ENCODE measurements at regions not wholly inside any gene's neighbourhood (a gene's known extent, or its start where the extent isn't known, plus 50 kb on each side); places are given as distances from the start of the nearest gene placed in this dataset.

- intact Hi-C loops (cut with DNase I) = no loop called here
- no peak for DNase-seq
- no peak overlapping the region for H3K4me3 ChIP-seq
- H3K9me3 ChIP-seq = no peaks in the 10 kb centered on the region
- WGBS, 2 donors = 47 to 58% methylated on average over 4 of the region's 4 CpGs
- ATAC-seq = no peak
- no peak overlapping the region for H3K27ac ChIP-seq
- H3K4me1 ChIP-seq = no peaks in the 10 kb centered on the region
- TF ChIP-seq POLR2A (IDR thresholded peaks at IDR 0.05) = no peak
- TF ChIP-seq, protein P1, sequence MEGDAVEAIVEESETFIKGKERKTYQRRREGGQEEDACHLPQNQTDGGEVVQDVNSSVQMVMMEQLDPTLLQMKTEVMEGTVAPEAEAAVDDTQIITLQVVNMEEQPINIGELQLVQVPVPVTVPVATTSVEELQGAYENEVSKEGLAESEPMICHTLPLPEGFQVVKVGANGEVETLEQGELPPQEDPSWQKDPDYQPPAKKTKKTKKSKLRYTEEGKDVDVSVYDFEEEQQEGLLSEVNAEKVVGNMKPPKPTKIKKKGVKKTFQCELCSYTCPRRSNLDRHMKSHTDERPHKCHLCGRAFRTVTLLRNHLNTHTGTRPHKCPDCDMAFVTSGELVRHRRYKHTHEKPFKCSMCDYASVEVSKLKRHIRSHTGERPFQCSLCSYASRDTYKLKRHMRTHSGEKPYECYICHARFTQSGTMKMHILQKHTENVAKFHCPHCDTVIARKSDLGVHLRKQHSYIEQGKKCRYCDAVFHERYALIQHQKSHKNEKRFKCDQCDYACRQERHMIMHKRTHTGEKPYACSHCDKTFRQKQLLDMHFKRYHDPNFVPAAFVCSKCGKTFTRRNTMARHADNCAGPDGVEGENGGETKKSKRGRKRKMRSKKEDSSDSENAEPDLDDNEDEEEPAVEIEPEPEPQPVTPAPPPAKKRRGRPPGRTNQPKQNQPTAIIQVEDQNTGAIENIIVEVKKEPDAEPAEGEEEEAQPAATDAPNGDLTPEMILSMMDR (IDR thresholded peaks at IDR 0.05) = no peak
- no peaks in the 10 kb centered on the region for H3K27me3 ChIP-seq
- no peaks in the 10 kb centered on the region for H3K36me3 ChIP-seq (replicated peaks in 1 of 2; ENCODE audit: insufficient read depth in 1 of 2, low read depth in 2 of 2)
Measured at GRCh38 chr20:4326195-4327065, 77.3 kb upstream of the ADRA1D start.

GRCh38 chr20:4325548-4326187, 76.6 kb upstream of the ADRA1D start:
- no peak overlapping the region for H3K27ac ChIP-seq
- WGBS, 2 donors = 37 to 39% methylated on average over 8 of the region's 8 CpGs
- no peaks in the 10 kb centered on the region for H3K36me3 ChIP-seq (replicated peaks in 1 of 2; ENCODE audit: insufficient read depth in 1 of 2, low read depth in 2 of 2)
- DNase-seq (no peak), ATAC-seq (no peak)
- no peak for TF ChIP-seq POLR2A (IDR thresholded peaks at IDR 0.05)
- TF ChIP-seq, protein P1 (IDR thresholded peaks at IDR 0.05) = no peak
- intact Hi-C loops (cut with DNase I) = no loop called here
- H3K4me3 ChIP-seq = no peak overlapping the region
- H3K9me3 ChIP-seq = no peaks in the 10 kb centered on the region
- no peaks in the 10 kb centered on the region for H3K27me3 ChIP-seq
- no peaks in the 10 kb centered on the region for H3K4me1 ChIP-seq

DNA sequence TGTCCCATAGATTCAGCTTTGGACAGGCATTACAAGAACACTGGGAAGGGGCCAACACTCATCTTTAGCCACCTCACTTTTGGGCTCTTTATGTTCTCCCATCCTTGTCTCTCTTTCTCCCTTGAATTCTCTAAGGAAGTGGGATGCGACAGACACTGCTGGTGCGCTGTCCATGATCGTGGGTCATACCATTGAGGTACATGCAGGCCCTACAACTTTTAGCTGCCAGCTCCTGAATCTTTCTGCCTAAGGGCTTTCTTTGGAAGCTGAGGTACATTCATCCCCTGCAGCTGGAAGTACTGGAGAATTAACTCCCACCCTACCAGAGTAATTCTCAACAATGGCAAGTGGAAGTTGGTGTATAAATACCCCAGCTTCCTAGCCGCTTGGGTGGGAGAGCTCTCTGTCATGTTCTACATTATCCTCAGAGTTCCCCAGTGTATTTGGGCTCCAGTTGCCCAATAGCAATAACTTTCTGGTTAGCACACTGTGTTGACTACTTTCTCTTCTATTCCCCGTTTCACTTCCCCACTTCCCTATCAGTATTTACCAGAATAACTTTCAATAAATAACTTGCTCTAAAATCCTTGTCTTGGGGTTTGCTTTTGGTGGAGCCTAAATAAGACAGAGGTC, 75.6 kb upstream of the ADRA1D start:
- 76 to 80% methylated on average over 5 of the region's 5 CpGs for WGBS, 2 donors
- TF ChIP-seq POLR2A (IDR thresholded peaks at IDR 0.05) = no peak
- TF ChIP-seq, protein P1 (IDR thresholded peaks at IDR 0.05) = no peak
- H3K4me3 ChIP-seq = no peak overlapping the region
- ATAC-seq (no peak), DNase-seq (peak in 1 of 4 donors; percentile 4)
- intact Hi-C loops (cut with DNase I) = no loop called here
- no peaks in the 10 kb centered on the region for H3K27me3 ChIP-seq
- no peak overlapping the region for H3K27ac ChIP-seq
- no peaks in the 10 kb centered on the region for H3K4me1 ChIP-seq
- no peaks in the 10 kb centered on the region for H3K36me3 ChIP-seq (replicated peaks in 1 of 2; ENCODE audit: insufficient read depth in 1 of 2, low read depth in 2 of 2)
- no peaks in the 10 kb centered on the region for H3K9me3 ChIP-seq

GRCh38 chr20:4322499-4322898, 73.4 kb upstream of the ADRA1D start:
- no peak for TF ChIP-seq POLR2A (IDR thresholded peaks at IDR 0.05)
- TF ChIP-seq, protein P1 (IDR thresholded peaks at IDR 0.05) = no peak
- intact Hi-C loops (cut with DNase I) = no loop called here
- no peaks in the 10 kb centered on the region for H3K36me3 ChIP-seq (replicated peaks in 1 of 2; ENCODE audit: insufficient read depth in 1 of 2, low read depth in 2 of 2)
- 41 to 48% methylated on average over 1 of the region's 1 CpG for WGBS, 2 donors
- no peaks in the 10 kb centered on the region for H3K27me3 ChIP-seq
- H3K9me3 ChIP-seq = no peaks in the 10 kb centered on the region
- ATAC-seq (no peak), DNase-seq (no peak)
- no peaks in the 10 kb centered on the region for H3K4me1 ChIP-seq
- H3K27ac ChIP-seq = no peak overlapping the region
- H3K4me3 ChIP-seq = no peak overlapping the region
